ENCODE measurements at regions not wholly inside any gene's neighbourhood (a gene's known extent, or its start where the extent isn't known, plus 50 kb on each side); places are given as distances from the start of the nearest gene placed in this dataset.
"Not testable (repeated sequence)": the region's sequence is repeated elsewhere in the genome, so short reads cannot be mapped to it uniquely, and the experiment has no call there.

DNA sequence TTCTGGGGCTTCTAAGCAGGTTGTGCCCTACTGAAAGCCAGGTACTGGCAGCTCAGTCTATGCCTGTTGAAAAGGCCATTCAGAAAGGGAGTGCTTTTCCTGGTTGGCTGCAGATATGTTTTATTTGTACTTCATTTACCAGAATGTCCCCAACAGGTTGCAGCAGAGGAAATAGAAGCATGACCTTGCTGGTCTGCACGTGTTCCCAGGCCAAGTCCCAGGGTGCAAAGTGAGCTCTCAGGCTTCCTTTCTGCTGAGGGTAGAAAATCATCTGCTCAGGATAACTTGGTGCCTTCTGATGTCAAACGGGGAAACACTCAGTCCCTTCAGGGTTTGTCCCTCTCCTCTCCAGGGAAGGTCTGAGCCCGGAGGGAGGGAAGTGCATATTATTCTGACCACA is 356.4 kb downstream of the BCL11B start:
- intact Hi-C loops (cut with DNase I): no loop called here
- DNase-seq: no peak
- WGBS, 2 donors: 31 to 67% methylated on average over 2 to 3 of the region's 3 CpGs
- H3K27ac ChIP-seq: no peak overlapping the region
- no peak for TF ChIP-seq POLR2A (IDR thresholded peaks at IDR 0.05)
- TF ChIP-seq, protein P1, sequence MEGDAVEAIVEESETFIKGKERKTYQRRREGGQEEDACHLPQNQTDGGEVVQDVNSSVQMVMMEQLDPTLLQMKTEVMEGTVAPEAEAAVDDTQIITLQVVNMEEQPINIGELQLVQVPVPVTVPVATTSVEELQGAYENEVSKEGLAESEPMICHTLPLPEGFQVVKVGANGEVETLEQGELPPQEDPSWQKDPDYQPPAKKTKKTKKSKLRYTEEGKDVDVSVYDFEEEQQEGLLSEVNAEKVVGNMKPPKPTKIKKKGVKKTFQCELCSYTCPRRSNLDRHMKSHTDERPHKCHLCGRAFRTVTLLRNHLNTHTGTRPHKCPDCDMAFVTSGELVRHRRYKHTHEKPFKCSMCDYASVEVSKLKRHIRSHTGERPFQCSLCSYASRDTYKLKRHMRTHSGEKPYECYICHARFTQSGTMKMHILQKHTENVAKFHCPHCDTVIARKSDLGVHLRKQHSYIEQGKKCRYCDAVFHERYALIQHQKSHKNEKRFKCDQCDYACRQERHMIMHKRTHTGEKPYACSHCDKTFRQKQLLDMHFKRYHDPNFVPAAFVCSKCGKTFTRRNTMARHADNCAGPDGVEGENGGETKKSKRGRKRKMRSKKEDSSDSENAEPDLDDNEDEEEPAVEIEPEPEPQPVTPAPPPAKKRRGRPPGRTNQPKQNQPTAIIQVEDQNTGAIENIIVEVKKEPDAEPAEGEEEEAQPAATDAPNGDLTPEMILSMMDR (IDR thresholded peaks at IDR 0.05): no peak
- no peaks in the 10 kb centered on the region for H3K4me1 ChIP-seq
- no peak overlapping the region for H3K4me3 ChIP-seq (replicated peaks in 1 of 3)
- H3K36me3 ChIP-seq: no peaks in the 10 kb centered on the region
- no peaks in the 10 kb centered on the region for H3K9me3 ChIP-seq
- H3K27me3 ChIP-seq: no peaks in the 10 kb centered on the region

DNA sequence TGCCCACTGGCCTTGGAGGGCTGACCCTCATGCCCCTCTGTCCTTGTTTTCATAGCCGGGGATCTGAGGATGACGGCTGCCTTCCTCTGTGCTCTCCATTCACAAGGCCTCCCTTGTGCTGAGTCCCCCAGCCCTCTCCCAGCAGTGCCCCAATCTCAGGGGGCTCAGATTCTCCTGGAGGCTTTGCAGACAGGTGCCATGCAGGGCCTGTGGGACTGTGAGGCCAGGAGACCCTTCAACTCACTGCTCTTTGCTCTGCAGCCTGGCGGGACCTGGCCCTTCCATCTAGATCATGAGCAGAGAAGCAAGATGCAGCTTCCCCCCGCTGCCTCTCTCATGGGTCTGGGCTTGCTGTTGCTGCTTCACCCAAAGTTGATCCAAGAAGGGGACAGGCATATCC is 356.0 kb downstream of the BCL11B start:
- H3K27me3 ChIP-seq: no peaks in the 10 kb centered on the region
- H3K9me3 ChIP-seq: no peaks in the 10 kb centered on the region
- H3K4me1 ChIP-seq: no peaks in the 10 kb centered on the region
- no peak overlapping the region for H3K27ac ChIP-seq
- H3K36me3 ChIP-seq: no peaks in the 10 kb centered on the region
- no peak for DNase-seq
- WGBS, 2 donors: 64 to 80% methylated on average over 4 of the region's 4 CpGs
- no peak overlapping the region for H3K4me3 ChIP-seq (replicated peaks in 1 of 3)
- intact Hi-C loops (cut with DNase I): no loop called here
- TF ChIP-seq, protein P1 (IDR thresholded peaks at IDR 0.05): no peak
- no peak for TF ChIP-seq POLR2A (IDR thresholded peaks at IDR 0.05)

DNA sequence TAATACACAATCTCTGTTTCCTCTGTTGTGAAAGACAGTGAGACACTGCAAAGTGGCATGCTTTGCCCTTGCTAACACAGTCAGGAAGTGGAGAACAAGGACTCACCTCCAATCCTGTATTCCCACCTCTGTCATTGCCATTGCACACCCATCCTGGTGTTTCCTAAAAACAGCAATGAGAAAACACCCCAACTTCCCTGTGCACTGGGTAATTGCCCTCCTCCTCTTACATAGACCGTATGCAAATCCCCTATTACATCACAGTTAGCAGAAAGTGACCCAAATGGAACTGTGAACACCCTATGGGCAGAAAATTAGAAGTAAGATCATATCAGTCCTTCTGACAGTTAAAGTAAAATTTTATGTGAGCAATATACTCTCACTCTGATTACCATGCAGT is 355.5 kb downstream of the BCL11B start:
- Histone ChIP-seq H3K36me3 (no peaks in the 10 kb centered on the region), H3K4me3 (replicated peaks in 1 of 3) (no peak overlapping the region), H3K27me3 (no peaks in the 10 kb centered on the region), H3K27ac (no peak overlapping the region), H3K4me1 (no peaks in the 10 kb centered on the region), H3K9me3 (no peaks in the 10 kb centered on the region)
- no peak for TF ChIP-seq POLR2A (IDR thresholded peaks at IDR 0.05)
- TF ChIP-seq, protein P1 (IDR thresholded peaks at IDR 0.05): no peak
- intact Hi-C loops (cut with DNase I): no loop called here
- WGBS, 2 donors: 69 to 75% methylated on average over 1 of the region's 1 CpG
- DNase-seq: no peak

DNA sequence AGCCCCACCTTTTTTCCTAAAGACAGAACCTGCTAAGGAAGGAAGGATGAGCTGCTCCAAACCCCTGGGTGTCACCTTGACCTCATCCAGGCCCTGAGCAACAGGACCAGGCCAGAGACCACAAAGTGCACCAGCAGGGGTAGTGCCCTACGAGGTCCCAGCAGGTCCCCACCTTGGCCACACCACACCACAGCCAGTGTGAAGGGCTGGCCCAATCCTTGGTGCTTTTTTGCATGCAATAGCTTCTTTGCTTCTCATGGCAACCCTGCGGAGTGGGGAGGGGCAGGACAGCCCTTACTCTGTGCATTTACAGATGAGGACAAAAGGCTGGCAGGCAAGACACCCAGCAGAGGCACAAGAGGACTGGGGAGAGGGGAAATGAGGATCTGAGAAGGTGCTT is 352.6 kb downstream of the BCL11B start:
- Histone ChIP-seq H3K9me3 (no peaks in the 10 kb centered on the region), H3K27ac (no peak overlapping the region), H3K4me3 (replicated peaks in 1 of 3) (no peak overlapping the region), H3K4me1 (no peaks in the 10 kb centered on the region), H3K27me3 (no peaks in the 10 kb centered on the region), H3K36me3 (no peaks in the 10 kb centered on the region)
- WGBS, 2 donors: 59 to 75% methylated on average over 2 of the region's 2 CpGs
- TF ChIP-seq POLR2A (IDR thresholded peaks at IDR 0.05): no peak
- TF ChIP-seq, protein P1 (IDR thresholded peaks at IDR 0.05): no peak
- DNase-seq: no peak
- intact Hi-C loops (cut with DNase I): no loop called here

DNA sequence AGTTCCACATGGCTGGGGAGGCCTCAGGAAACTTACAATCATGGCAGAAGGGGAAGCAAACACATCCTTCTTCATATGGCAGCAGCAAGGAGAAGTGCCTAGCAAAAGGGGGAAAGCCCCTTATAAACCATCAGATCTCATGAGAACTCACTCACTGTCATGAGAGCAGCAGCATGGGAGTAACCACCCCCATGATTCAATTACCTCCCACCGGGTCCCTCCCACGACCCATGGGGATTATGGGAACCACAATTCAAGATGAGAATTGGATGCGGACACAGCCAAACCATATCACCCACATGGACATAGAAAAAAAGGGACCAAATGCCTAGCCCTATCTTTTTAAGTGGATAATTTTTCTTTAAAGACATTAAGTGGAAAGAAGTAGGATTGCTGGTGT is 350.7 kb downstream of the BCL11B start:
- H3K36me3 ChIP-seq; H3K4me3 ChIP-seq (replicated peaks in 1 of 3); H3K27ac ChIP-seq; intact Hi-C loops (cut with DNase I); DNase-seq; H3K27me3 ChIP-seq; H3K9me3 ChIP-seq; H3K4me1 ChIP-seq: not testable (repeated sequence)
- 85 to 98% methylated on average over 3 of the region's 3 CpGs for WGBS, 2 donors

DNA sequence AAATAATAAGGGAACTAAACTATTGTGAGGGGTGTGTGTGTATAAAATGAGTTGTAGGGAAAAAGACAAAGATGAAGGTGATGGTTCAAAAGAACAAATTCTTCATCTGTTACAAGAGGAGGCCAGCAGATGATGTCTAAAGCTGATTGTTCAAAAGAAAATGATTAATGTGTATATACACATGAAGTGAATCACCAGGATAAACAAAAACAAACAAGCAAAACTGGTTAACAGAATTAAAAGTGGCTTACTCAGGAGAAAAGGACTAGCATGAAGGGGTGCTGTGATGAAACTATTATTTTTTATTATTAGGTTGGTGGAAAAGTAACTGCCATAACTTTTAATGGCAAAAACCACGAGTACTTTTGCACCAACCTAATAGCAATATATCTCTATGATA is 348.4 kb downstream of the BCL11B start:
- Histone ChIP-seq H3K36me3 (no peaks in the 10 kb centered on the region), H3K4me1 (no peaks in the 10 kb centered on the region), H3K27me3 (no peaks in the 10 kb centered on the region), H3K4me3 (replicated peaks in 1 of 3) (no peak overlapping the region), H3K27ac (no peak overlapping the region), H3K9me3 (no peaks in the 10 kb centered on the region)
- intact Hi-C loops (cut with DNase I): no loop called here
- TF ChIP-seq POLR2A (IDR thresholded peaks at IDR 0.05): no peak
- TF ChIP-seq, protein P1 (IDR thresholded peaks at IDR 0.05): no peak
- 89 to 97% methylated on average over 1 of the region's 1 CpG for WGBS, 2 donors
- DNase-seq: no peak
